PC-9 (cell line): ENCODE measurements at regions not wholly inside any gene's neighbourhood (a gene's known extent, or its start where the extent isn't known, plus 50 kb on each side); places are given as distances from the start of the nearest gene placed in this dataset.
"Not testable (repeated sequence)": the region's sequence is repeated elsewhere in the genome, so short reads cannot be mapped to it uniquely, and the experiment has no call there.

Experiments used
- BruUV-seq: library from RNA; stranded (reverse); fragments of 400-500 nt; replicated peaks from 2 replicates; lab custom pipeline; 2021; lab: Mats Ljungman, UMichigan
- CTCF ChIA-PET: fragments of 300-600 bp; sonication (Branson Sonifier 250); formaldehyde crosslinking; loops from one replicate; lab custom pipeline; 2022; ENCODE audit warnings: antibody characterized with exemption; lab: Charles Lee
- POLR2A ChIA-PET: fragments of 300-600 bp; sonication (Branson Sonifier 250); formaldehyde crosslinking; loops from one replicate; lab custom pipeline; 2022; ENCODE audit warnings: antibody characterized with exemption; ENCODE audit not compliant: unreplicated experiment; lab: Charles Lee
- DNase-seq, 2 experiments: peaks; one replicate each; pipeline versions ENCODE4 v3.0.0 to v3.0.0-alpha.2; 2015 to 2022; ENCODE audit warnings: mixed read lengths in 1 of 2
- H2AFZ ChIP-seq: fragments of 200-600 bp; sonication (generic); 2 replicates; pipeline ENCODE4 v1.8.1; 2017; ENCODE audit warnings: antibody characterized with exemption
- H3F3A ChIP-seq: fragments of 200-600 bp; sonication (generic); 2 replicates; pipeline ENCODE4 v1.8.1; 2017; ENCODE audit warnings: antibody characterized with exemption, mild to moderate bottlenecking, low read depth; ENCODE audit not compliant: insufficient read depth
- H3K27ac ChIP-seq: fragments of 200-600 bp; sonication (generic); 2 replicates; pipeline ENCODE4 v1.6.1; 2016; ENCODE audit warnings: mixed run types
- H3K27me3 ChIP-seq: fragments of 200-600 bp; sonication (generic); 2 replicates; pipeline ENCODE4 v1.6.1; 2016; ENCODE audit warnings: low read depth, mixed run types; ENCODE audit not compliant: insufficient read depth
- H3K36me3 ChIP-seq: fragments of 200-600 bp; sonication (generic); 2 replicates; pipeline ENCODE4 v1.6.1; 2016; ENCODE audit warnings: low read depth, mixed run types
- H3K4me1 ChIP-seq: fragments of 200-600 bp; sonication (generic); replicated peaks from 2 replicates; pipeline ENCODE4 v1.6.1; 2016; ENCODE audit warnings: mixed run types; ENCODE audit not compliant: insufficient read depth
- H3K4me2 ChIP-seq: fragments of 200-600 bp; sonication (generic); 2 replicates; pipeline ENCODE4 v1.6.1; 2017; ENCODE audit warnings: mixed run types
- H3K4me3 ChIP-seq: fragments of 200-600 bp; sonication (generic); 2 replicates; pipeline ENCODE4 v1.6.1; 2016; ENCODE audit warnings: mixed run types
- H3K79me2 ChIP-seq: fragments of 200-600 bp; sonication (generic); 2 replicates; pipeline ENCODE4 v1.6.1; 2017; ENCODE audit warnings: low read depth, mixed run types
- H3K9me2 ChIP-seq: fragments of 200-600 bp; sonication (generic); 2 replicates; pipeline ENCODE4 v1.8.1; 2017; ENCODE audit warnings: mild to moderate bottlenecking; ENCODE audit not compliant: insufficient read depth
- H3K9me3 ChIP-seq: fragments of 200-600 bp; sonication (generic); 2 replicates; pipeline ENCODE4 v1.8.1; 2016; ENCODE audit warnings: low read depth; ENCODE audit not compliant: insufficient read depth
- H4K20me1 ChIP-seq: fragments of 200-600 bp; sonication (generic); 2 replicates; pipeline ENCODE4 v1.8.1; 2017; ENCODE audit not compliant: insufficient read depth
- EZH2 ChIP-seq: fragments of 200-600 bp; sonication (generic); IDR thresholded peaks from 2 replicates; pipeline ENCODE4 v1.8.0; 2017; ENCODE audit warnings: antibody characterized with exemption, low read depth
- intact Hi-C: fragments of 100-400 bp; cut with micrococcal nuclease; formaldehyde crosslinking; loops from one replicate; pipeline ENCODE4 v1.10.0; 2022; ENCODE audit not compliant: unreplicated experiment
- TF ChIP-seq, protein P1 (sequence below): fragments of 200-600 bp; sonication (generic); conservative IDR thresholded peaks from 2 replicates; pipeline ENCODE4 v1.6.1; 2017; ENCODE audit warnings: mixed run types, antibody characterized with exemption, mild to moderate bottlenecking, moderate library complexity

GRCh38 chr4:105067431-105067830, 79.2 kb upstream of the TET2 start:
- BruUV-seq: no TSS peak
- POLR2A ChIA-PET: no interaction called here

DNA sequence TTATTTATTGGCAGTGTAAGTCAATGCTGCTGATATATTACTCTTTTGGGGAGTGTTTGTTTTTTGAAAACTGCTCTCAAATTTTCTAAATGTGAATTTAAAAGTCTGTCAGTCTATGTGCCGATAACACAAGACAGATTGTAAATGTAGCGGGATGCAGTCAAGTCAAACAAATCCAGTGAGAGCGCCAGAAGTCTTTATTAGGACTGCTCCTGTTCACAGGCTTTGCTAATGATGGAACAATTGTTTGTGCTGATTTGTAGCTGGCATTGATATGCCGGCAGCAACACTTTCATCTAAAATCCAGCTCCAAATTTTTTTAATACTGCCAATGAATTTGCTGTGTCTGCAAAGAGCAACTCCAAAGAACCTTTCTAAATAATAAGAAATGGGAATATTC, 78.7 kb upstream of the TET2 start:
- H3K9me3 ChIP-seq: no peaks in the 10 kb centered on the region
- H3K4me2 ChIP-seq: no peak overlapping the region
- H2AFZ ChIP-seq: no peak overlapping the region
- BruUV-seq: no TSS peak
- no peak for DNase-seq
- H3K36me3 ChIP-seq: no peaks in the 10 kb centered on the region
- ChIA-PET POLR2A (no interaction called here), CTCF (no interaction called here)
- H4K20me1 ChIP-seq: no peaks in the 10 kb centered on the region
- no peaks in the 10 kb centered on the region for H3F3A ChIP-seq
- no peaks in the 10 kb centered on the region for H3K9me2 ChIP-seq
- no peak for TF ChIP-seq EZH2
- TF ChIP-seq, protein P1, sequence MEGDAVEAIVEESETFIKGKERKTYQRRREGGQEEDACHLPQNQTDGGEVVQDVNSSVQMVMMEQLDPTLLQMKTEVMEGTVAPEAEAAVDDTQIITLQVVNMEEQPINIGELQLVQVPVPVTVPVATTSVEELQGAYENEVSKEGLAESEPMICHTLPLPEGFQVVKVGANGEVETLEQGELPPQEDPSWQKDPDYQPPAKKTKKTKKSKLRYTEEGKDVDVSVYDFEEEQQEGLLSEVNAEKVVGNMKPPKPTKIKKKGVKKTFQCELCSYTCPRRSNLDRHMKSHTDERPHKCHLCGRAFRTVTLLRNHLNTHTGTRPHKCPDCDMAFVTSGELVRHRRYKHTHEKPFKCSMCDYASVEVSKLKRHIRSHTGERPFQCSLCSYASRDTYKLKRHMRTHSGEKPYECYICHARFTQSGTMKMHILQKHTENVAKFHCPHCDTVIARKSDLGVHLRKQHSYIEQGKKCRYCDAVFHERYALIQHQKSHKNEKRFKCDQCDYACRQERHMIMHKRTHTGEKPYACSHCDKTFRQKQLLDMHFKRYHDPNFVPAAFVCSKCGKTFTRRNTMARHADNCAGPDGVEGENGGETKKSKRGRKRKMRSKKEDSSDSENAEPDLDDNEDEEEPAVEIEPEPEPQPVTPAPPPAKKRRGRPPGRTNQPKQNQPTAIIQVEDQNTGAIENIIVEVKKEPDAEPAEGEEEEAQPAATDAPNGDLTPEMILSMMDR: no peak
- H3K27me3 ChIP-seq: no peaks in the 10 kb centered on the region
- H3K27ac ChIP-seq: no peak overlapping the region
- intact Hi-C loops: no loop called here
- H3K4me1 ChIP-seq: no peaks in the 10 kb centered on the region
- H3K79me2 ChIP-seq: no peaks in the 10 kb centered on the region
- H3K4me3 ChIP-seq: no peak overlapping the region

More at GRCh38 chr4:105067431-105067830, 79.2 kb upstream of the TET2 start:
- H3F3A ChIP-seq: no peaks in the 10 kb centered on the region
- H2AFZ ChIP-seq: no peak overlapping the region
- TF ChIP-seq, protein P1: no peak
- TF ChIP-seq EZH2: no peak
- H3K27ac ChIP-seq: no peak overlapping the region
- H3K9me2 ChIP-seq: no peaks in the 10 kb centered on the region
- H4K20me1 ChIP-seq: no peaks in the 10 kb centered on the region
- no peak overlapping the region for H3K4me2 ChIP-seq
- H3K4me1 ChIP-seq: no peaks in the 10 kb centered on the region
- no peaks in the 10 kb centered on the region for H3K79me2 ChIP-seq
- H3K27me3 ChIP-seq: no peaks in the 10 kb centered on the region
- DNase-seq: no peak
- CTCF ChIA-PET: no interaction called here
- H3K4me3 ChIP-seq: no peak overlapping the region
- H3K9me3 ChIP-seq: no peaks in the 10 kb centered on the region
- H3K36me3 ChIP-seq: no peaks in the 10 kb centered on the region
- intact Hi-C loops: no loop called here

DNA sequence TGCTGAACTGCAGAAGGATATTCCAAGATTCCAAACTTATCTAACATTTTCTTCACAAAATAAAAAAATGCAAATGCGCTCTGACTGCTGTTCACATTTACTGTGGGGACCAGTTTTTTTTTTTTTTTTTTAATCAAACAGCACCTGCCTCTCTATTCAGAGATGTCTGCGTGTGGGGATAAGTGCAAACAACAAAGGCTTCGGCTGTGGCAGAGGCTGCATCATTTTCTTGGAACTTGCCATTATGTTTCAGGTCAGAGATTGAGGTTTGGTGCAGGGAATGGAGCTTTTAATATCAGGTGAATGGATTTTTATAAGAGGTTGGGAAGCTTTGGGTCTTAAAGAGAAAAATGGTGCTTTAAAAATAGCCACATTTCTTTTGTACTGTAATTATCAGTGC, 78.2 kb upstream of the TET2 start:
- CTCF ChIA-PET: no interaction called here
- POLR2A ChIA-PET: no interaction called here
- Histone ChIP-seq H3K4me2 (no peak overlapping the region), H3K4me3 (no peak overlapping the region), H3F3A (no peaks in the 10 kb centered on the region), H3K9me2 (no peaks in the 10 kb centered on the region), H3K9me3 (no peaks in the 10 kb centered on the region), H3K27ac (no peak overlapping the region), H3K27me3 (no peaks in the 10 kb centered on the region), H3K36me3 (no peaks in the 10 kb centered on the region), H2AFZ (no peak overlapping the region), H4K20me1 (no peaks in the 10 kb centered on the region), H3K79me2 (no peaks in the 10 kb centered on the region), H3K4me1 (no peaks in the 10 kb centered on the region)
- no peak for TF ChIP-seq EZH2
- TF ChIP-seq, protein P1: no peak
- intact Hi-C loops: no loop called here
- DNase-seq: no peak
- BruUV-seq: no TSS peak

DNA sequence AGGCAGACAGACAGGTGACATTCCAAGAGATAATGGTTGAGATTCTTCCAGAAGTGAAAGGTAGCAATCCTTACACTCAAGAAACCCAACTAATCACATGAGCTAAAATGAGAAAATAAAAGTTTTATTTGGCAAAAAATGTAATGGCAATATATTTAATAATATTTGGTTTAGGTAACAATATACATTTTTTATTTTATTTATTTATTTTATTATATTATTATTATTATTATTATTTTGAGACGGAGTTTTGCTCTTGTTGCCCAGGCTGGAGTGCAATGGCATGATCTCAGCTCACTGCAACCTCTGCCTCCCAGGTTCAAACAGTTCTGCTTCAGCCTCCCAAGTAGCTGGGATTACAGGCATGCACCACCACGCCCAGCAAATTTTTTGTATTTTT, 74.6 kb upstream of the TET2 start:
- intact Hi-C loops, POLR2A ChIA-PET, H3K4me3 ChIP-seq, H3F3A ChIP-seq, H3K9me3 ChIP-seq, CTCF ChIA-PET, H4K20me1 ChIP-seq, H3K4me1 ChIP-seq, BruUV-seq, H3K27ac ChIP-seq, H3K79me2 ChIP-seq, H3K27me3 ChIP-seq, DNase-seq, H2AFZ ChIP-seq, H3K36me3 ChIP-seq, H3K4me2 ChIP-seq, H3K9me2 ChIP-seq: not testable (repeated sequence)
